NOMO-1 treated with dmso at 0.1 percent for 144 hours (cell line): ENCODE measurements at regions not wholly inside any gene's neighbourhood (a gene's known extent, or its start where the extent isn't known, plus 50 kb on each side); places are given as distances from the start of the nearest gene placed in this dataset.
A peak's percentile ranks its signal among the peaks of the same experiment; 100 is the strongest.

Source experiments
- DNase-seq: peaks from one replicate; lab custom pipeline; 2025; ENCODE audit not compliant: unreplicated experiment; lab: John Stamatoyannopoulos, UW

- DNase-seq, result no peak
Measured at GRCh38 chr20:24112360-24112759, 123.8 kb upstream of the GGTLC1 start.

DNA sequence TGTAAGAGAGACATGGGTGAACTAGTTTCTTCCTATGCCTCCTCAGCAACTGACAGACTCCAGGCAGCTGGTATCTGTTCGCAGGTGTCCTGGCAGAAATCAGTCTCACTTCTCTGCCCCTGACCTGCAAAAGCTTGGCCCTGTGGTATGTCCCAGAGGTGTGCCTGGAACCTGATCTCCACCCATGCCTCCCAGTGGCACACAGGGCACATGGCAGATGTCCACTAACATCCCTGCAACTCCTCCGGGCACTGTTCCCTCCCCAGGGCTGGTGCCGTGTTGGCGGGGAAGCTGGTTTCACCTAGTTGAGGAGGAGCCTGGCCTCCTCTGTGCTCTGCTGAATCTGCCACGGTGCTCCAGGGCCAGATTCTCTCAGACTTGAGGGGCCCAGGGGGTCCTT, 123.3 kb upstream of the GGTLC1 start:
- no peak for DNase-seq

- no peak for DNase-seq
Measured at GRCh38 chr20:24109537-24109936, 121.0 kb upstream of the GGTLC1 start.

DNA sequence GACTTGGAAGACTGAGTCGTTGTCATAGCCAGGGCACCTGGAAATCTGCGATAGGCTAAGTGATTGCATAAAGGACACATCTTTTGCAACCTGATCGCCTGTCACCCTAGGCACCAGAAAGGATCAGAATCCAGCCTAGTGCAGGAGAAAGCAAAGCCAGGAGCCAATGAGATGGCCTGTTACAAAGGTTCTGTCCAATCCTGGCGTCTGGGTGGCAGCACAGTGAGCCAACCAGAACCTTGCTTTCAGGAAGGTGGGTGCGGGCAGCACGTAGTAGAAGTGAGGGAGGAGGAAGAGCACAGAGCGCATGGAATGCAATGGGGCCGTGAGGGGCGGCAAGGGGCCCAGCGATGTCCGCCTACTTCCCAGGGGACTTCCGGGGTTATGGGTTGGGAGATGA, 120.4 kb upstream of the GGTLC1 start:
- peak; percentile 36 for DNase-seq

DNA sequence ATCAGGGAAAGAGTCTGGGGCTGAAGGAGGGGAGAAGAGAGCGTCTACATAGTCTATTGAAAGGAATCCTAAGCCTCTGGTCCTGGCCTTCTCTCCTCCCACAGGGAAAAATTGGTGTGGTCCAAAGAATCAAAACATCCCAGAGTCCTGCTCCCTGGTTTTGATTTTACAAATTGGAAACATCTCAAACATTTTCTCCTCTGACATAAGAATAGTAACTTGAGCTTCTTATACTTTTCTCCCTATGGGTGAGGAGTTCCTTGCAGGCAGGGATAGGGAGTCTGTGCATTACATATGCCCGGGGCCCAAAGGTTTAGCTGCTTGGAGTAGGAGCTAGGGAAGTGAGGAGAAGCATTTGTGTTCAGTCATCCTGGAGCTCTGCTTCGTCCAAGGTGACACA, 120.0 kb upstream of the GGTLC1 start:
- DNase-seq, result no peak

- no peak for DNase-seq
Measured at GRCh38 chr20:24106801-24107445, 118.3 kb upstream of the GGTLC1 start.

GRCh38 chr20:24106150-24106800, 117.7 kb upstream of the GGTLC1 start:
- DNase-seq, result no peak

DNA sequence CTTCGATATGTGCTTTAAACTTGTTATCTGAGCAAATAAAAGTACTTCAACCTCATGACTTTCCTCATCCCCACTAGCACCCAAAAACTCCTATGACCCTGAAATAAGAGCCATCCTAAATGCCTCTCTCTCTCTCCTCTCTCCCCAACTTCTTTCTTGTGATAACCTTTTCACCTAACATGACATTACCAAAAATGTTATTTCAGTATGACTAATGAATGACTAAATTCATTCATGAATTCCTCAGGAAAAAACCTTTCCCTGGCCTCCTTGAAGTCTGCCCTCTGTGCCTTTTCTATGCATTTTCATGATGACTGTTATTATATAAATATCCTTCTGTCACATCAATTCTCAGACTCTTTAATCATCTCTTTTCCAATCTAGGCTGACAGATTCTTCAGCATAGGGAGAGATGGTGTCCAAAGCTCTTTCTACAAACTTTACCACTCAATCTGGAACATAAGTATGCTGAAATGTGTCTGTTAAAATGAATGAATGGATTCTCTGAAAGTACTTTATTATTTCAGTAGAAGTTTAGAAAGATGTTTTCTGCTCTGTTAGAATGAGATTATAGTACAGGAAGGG, 114.3 kb upstream of the GGTLC1 start:
- DNase-seq, result no peak

- DNase-seq, result peak; percentile 70
Measured at GRCh38 chr20:24102290-24102689, 113.7 kb upstream of the GGTLC1 start.

DNA sequence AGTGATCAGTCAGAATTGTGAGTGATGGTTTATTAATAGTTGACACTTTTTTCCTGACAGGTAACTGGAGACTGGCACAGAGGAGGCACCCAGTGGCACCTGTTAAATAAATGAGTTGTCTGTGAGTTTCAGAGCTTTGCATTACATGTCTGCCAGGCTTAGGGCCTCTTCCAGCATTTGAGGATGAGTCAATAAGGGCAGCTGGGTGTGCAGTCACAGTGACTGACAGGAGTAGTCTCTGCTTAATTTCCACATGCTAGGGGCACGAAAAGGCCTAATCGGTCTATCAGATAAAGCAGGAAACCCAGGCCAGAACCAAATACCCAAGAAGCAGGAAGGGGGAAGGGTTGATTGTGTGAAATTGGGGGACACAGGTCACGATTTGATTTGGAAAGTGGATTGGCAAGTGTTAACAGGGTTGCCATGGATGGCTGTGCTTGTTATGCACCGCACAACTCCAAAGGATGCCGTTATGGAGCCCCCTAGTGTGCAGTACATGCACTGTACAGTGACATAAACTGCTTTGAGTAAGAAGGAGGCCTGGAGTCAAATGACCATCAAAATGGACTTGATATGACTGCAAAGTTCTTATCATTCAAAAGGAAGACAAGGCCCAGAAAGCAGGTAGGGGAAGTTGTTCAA, 111.9 kb upstream of the GGTLC1 start:
- no peak for DNase-seq

GRCh38 chr20:24098886-24099285, 110.3 kb upstream of the GGTLC1 start:
- no peak for DNase-seq

- DNase-seq, result no peak
Measured at GRCh38 chr20:24097506-24098245, 109.1 kb upstream of the GGTLC1 start.

GRCh38 chr20:24096864-24097450, 108.4 kb upstream of the GGTLC1 start:
- DNase-seq, result no peak

- DNase-seq, result no peak
Measured at GRCh38 chr20:24096264-24096663, 107.7 kb upstream of the GGTLC1 start.

DNA sequence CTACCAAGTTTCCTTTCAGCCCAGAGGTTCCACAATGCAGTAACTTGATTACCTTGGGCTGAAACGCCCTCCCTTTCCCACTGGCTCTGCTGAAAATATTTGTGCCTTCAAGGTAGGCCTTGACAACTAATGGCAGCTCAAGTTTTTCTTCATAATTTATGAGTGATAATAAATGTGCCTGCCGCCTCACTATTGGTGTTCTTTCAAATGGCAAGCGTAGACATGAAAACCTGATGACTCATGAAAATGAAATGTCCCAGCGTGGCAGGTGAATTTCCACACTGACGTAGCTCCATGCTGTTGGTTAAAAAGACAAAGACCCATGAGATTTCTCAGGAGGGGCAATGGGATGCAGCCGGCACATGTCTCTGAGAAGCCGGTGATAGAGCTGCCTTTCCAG, 107.2 kb upstream of the GGTLC1 start:
- no peak for DNase-seq

GRCh38 chr20:24095303-24095702, 106.7 kb upstream of the GGTLC1 start:
- DNase-seq, result no peak

DNA sequence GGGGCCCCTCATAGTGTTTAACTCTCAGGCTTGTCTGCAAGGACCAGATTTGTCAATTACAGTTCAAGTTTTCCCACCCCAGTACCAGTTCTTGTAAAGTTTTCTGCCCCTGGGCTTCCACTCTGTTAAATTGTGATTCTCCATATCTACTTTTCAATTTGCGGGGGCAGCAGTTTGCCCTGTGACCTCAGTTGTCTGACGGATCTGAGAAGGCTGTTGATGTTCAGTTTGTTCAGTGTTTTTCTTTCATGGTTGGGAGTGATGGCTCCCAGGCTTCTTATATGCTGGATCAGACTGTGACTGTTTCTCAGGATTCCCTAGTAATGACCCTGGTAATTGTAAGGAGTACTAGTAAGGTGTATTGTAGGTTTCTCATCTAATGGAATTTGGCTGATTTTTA, 101.0 kb upstream of the GGTLC1 start:
- DNase-seq, result no peak

- no peak for DNase-seq
Measured at GRCh38 chr20:24086121-24086520, 97.5 kb upstream of the GGTLC1 start.

- no peak for DNase-seq
Measured at GRCh38 chr20:24084281-24084680, 95.7 kb upstream of the GGTLC1 start.

GRCh38 chr20:24081077-24081476, 92.5 kb upstream of the GGTLC1 start:
- DNase-seq, result no peak
